LoVo (cell line): ENCODE measurements at regions not wholly inside any gene's neighbourhood (a gene's known extent, or its start where the extent isn't known, plus 50 kb on each side); places are given as distances from the start of the nearest gene placed in this dataset.

Experiments used
- DNase-seq: peaks from one replicate; pipeline ENCODE4 v3.0.0-alpha.2; 2016; ENCODE audit warnings: low spot score

- DNase-seq: no peak
Observed at GRCh38 chr2:221680548-221680947, 108.4 kb upstream of the EPHA4 start.

GRCh38 chr2:221677688-221678087 lies 105.6 kb upstream of the EPHA4 start:
- no peak for DNase-seq

- no peak for DNase-seq
Observed at GRCh38 chr2:221676566-221677172, 104.6 kb upstream of the EPHA4 start.

GRCh38 chr2:221675201-221675908 lies 103.3 kb upstream of the EPHA4 start:
- DNase-seq: no peak

GRCh38 chr2:221674446-221674845 lies 102.3 kb upstream of the EPHA4 start:
- DNase-seq: no peak

GRCh38 chr2:221673248-221673647 lies 101.1 kb upstream of the EPHA4 start:
- no peak for DNase-seq

- no peak for DNase-seq
Observed at GRCh38 chr2:221671515-221671914, 99.4 kb upstream of the EPHA4 start.

GRCh38 chr2:221662689-221663391 lies 90.7 kb upstream of the EPHA4 start:
- DNase-seq: no peak

GRCh38 chr2:221657806-221658205 lies 85.7 kb upstream of the EPHA4 start:
- DNase-seq: no peak

GRCh38 chr2:221655300-221655699 lies 83.2 kb upstream of the EPHA4 start:
- DNase-seq: no peak

GRCh38 chr2:221653182-221653581 lies 81.1 kb upstream of the EPHA4 start:
- no peak for DNase-seq

- no peak for DNase-seq
Observed at GRCh38 chr2:221649051-221649775, 77.1 kb upstream of the EPHA4 start.

GRCh38 chr2:221642447-221642846 lies 70.3 kb upstream of the EPHA4 start:
- DNase-seq: no peak

GRCh38 chr2:221641181-221641871 lies 69.2 kb upstream of the EPHA4 start:
- no peak for DNase-seq

- DNase-seq: no peak
Observed at GRCh38 chr2:221640686-221641085, 68.6 kb upstream of the EPHA4 start.

GRCh38 chr2:221637851-221638250 lies 65.7 kb upstream of the EPHA4 start:
- no peak for DNase-seq

- DNase-seq: no peak
Observed at GRCh38 chr2:221635949-221636348, 63.8 kb upstream of the EPHA4 start.

GRCh38 chr2:221629468-221629867 lies 57.4 kb upstream of the EPHA4 start:
- DNase-seq: peak; percentile 14

- no peak for DNase-seq
Observed at GRCh38 chr2:221624475-221624874, 52.4 kb upstream of the EPHA4 start.
